Neutrophil (primary cell): ENCODE measurements at regions not wholly inside any gene's neighbourhood (a gene's known extent, or its start where the extent isn't known, plus 50 kb on each side); places are given as distances from the start of the nearest gene placed in this dataset.
A peak's percentile ranks its signal among the peaks of the same experiment; 100 is the strongest.
"Not testable (repeated sequence)": the region's sequence is repeated elsewhere in the genome, so short reads cannot be mapped to it uniquely, and the experiment has no call there.

Source experiments
- H3K27ac ChIP-seq: fragments of 200-600 bp; sonication (generic); 2 replicates; pipeline ENCODE4 v1.5.1; 2016; ENCODE audit warnings: mild to moderate bottlenecking, moderate library complexity
- H3K27me3 ChIP-seq: fragments of 200-600 bp; sonication (generic); 2 replicates; pipeline ENCODE4 v1.6.0; 2016; ENCODE audit warnings: mild to moderate bottlenecking
- H3K36me3 ChIP-seq: fragments of 200-600 bp; sonication (generic); 2 replicates; pipeline ENCODE4 v1.5.1; 2017
- H3K4me1 ChIP-seq, 2 experiments: fragments of 200-600 bp in 1 of 2; sonication (generic) in 1 of 2; 1 replicate in 1 of 2; 2 replicates in 1 of 2; pipeline versions ENCODE4 v1.5.1 to v1.6.1; 2013 to 2016; ENCODE audit warnings: low read depth in 1 of 2, low read length in 1 of 2, mild to moderate bottlenecking in 1 of 2, moderate library complexity in 1 of 2; ENCODE audit not compliant: control insufficient read depth in 1 of 2, insufficient read depth in 1 of 2
- H3K4me3 ChIP-seq, 2 experiments: fragments of 200-600 bp in 1 of 2; sonication (generic) in 1 of 2; 1 replicate in 1 of 2; 2 replicates in 1 of 2; pipeline ENCODE4 v1.5.1; 2013 to 2016; ENCODE audit warnings: low read depth in 1 of 2, low read length in 1 of 2, mild to moderate bottlenecking in 1 of 2, moderate library complexity in 1 of 2
- H3K9me3 ChIP-seq: fragments of 200-600 bp; sonication (generic); 2 replicates; pipeline ENCODE4 v1.5.1; 2016
- CTCF ChIP-seq: fragments of 200-600 bp; sonication (generic); IDR thresholded peaks from 2 replicates; pipeline ENCODE4 v1.5.1; 2016; ENCODE audit warnings: antibody characterized with exemption

GRCh38 chr7:10637991-10638390 lies 335.7 kb upstream of the PHF14 start:
- H3K9me3 ChIP-seq = no peaks in the 10 kb centered on the region
- H3K27ac ChIP-seq = no peak overlapping the region
- no peaks in the 10 kb centered on the region for H3K4me1 ChIP-seq
- no peak overlapping the region for H3K4me3 ChIP-seq
- H3K36me3 ChIP-seq = no peaks in the 10 kb centered on the region
- H3K27me3 ChIP-seq = no peaks in the 10 kb centered on the region
- TF ChIP-seq CTCF = no peak

GRCh38 chr7:10643545-10643944 lies 330.1 kb upstream of the PHF14 start:
- Histone ChIP-seq H3K4me3 (no peak overlapping the region), H3K36me3 (no peaks in the 10 kb centered on the region), H3K9me3 (no peaks in the 10 kb centered on the region), H3K27ac (no peak overlapping the region), H3K4me1 (peaks cover 0 to 19% of the 10 kb centered on the region in 2 experiments), H3K27me3 (no peaks in the 10 kb centered on the region)
- no peak for TF ChIP-seq CTCF

GRCh38 chr7:10644849-10645248 lies 328.8 kb upstream of the PHF14 start:
- Histone ChIP-seq H3K36me3 (no peaks in the 10 kb centered on the region), H3K9me3 (no peaks in the 10 kb centered on the region), H3K4me1 (peaks cover 0 to 19% of the 10 kb centered on the region in 2 experiments), H3K27me3 (no peaks in the 10 kb centered on the region), H3K27ac (no peak overlapping the region), H3K4me3 (no peak overlapping the region)
- no peak for TF ChIP-seq CTCF

GRCh38 chr7:10646194-10646593 lies 327.5 kb upstream of the PHF14 start:
- Histone ChIP-seq H3K4me1 (peaks cover 0 to 19% of the 10 kb centered on the region in 2 experiments), H3K27me3 (no peaks in the 10 kb centered on the region), H3K27ac (peak overlapping the region; percentile 56), H3K4me3 (no peak overlapping the region), H3K9me3 (no peaks in the 10 kb centered on the region), H3K36me3 (no peaks in the 10 kb centered on the region)
- no peak for TF ChIP-seq CTCF

GRCh38 chr7:10648289-10648688 lies 325.4 kb upstream of the PHF14 start:
- Histone ChIP-seq H3K27ac (no peak overlapping the region), H3K9me3 (no peaks in the 10 kb centered on the region), H3K4me1 (peaks cover 0 to 19% of the 10 kb centered on the region in 2 experiments), H3K27me3 (no peaks in the 10 kb centered on the region), H3K4me3 (no peak overlapping the region), H3K36me3 (no peaks in the 10 kb centered on the region)
- TF ChIP-seq CTCF = no peak

- not testable (repeated sequence) for H3K27me3 ChIP-seq, H3K27ac ChIP-seq, H3K4me3 ChIP-seq, H3K36me3 ChIP-seq, H3K9me3 ChIP-seq
- H3K4me1 ChIP-seq = peaks cover 0 to 19% of the 10 kb centered on the region in 2 experiments
Measured at GRCh38 chr7:10649120-10649519, 324.6 kb upstream of the PHF14 start.
